H9 (cell line): ENCODE measurements at regions not wholly inside any gene's neighbourhood (a gene's known extent, or its start where the extent isn't known, plus 50 kb on each side); places are given as distances from the start of the nearest gene placed in this dataset.

Source experiments
- DNase-seq: peaks from one replicate; pipeline ENCODE4 v3.0.0-alpha.2; 2017
- H2AFZ ChIP-seq: one replicate; pipeline ENCODE4 v1.6.1; 2013; ENCODE audit warnings: mild to moderate bottlenecking, low read length, control low read depth, moderate library complexity
- H2AK5ac ChIP-seq: 2 replicates; pipeline ENCODE4 v1.6.1; 2013; ENCODE audit warnings: low read length, control low read depth, mixed read lengths; ENCODE audit not compliant: insufficient read length
- H2BK120ac ChIP-seq: one replicate; pipeline ENCODE4 v1.6.1; 2013; ENCODE audit warnings: low read depth, mild to moderate bottlenecking, low read length, control low read depth, inconsistent platforms; ENCODE audit not compliant: poor library complexity, severe bottlenecking
- H2BK12ac ChIP-seq: 2 replicates; pipeline ENCODE4 v1.6.1; 2013; ENCODE audit warnings: low read length, control low read depth, mixed read lengths, low read depth; ENCODE audit not compliant: insufficient read length
- H2BK15ac ChIP-seq: 2 replicates; pipeline ENCODE4 v1.6.1; 2013; ENCODE audit warnings: low read depth, low read length, control low read depth
- H2BK20ac ChIP-seq: one replicate; pipeline ENCODE4 v1.6.1; 2013; ENCODE audit warnings: low read depth, mild to moderate bottlenecking, low read length, control low read depth, inconsistent platforms; ENCODE audit not compliant: poor library complexity, severe bottlenecking
- H2BK5ac ChIP-seq: 2 replicates; pipeline ENCODE4 v1.6.1; 2013; ENCODE audit warnings: low read length, control low read depth, mixed read lengths; ENCODE audit not compliant: insufficient read length
- H3K14ac ChIP-seq: 2 replicates; pipeline ENCODE4 v1.6.1; 2013; ENCODE audit warnings: low read length, control low read depth; ENCODE audit not compliant: insufficient read depth
- H3K18ac ChIP-seq: 2 replicates; pipeline ENCODE4 v1.6.1; 2013; ENCODE audit warnings: low read depth, mild to moderate bottlenecking, mixed read lengths, low read length, control low read depth; ENCODE audit not compliant: insufficient read length
- H3K23ac ChIP-seq: 2 replicates; pipeline ENCODE4 v1.6.1; 2013; ENCODE audit warnings: low read length, control low read depth, mixed read lengths, low read depth; ENCODE audit not compliant: insufficient read length
- H3K23me2 ChIP-seq: 2 replicates; pipeline ENCODE4 v1.6.1; 2013; ENCODE audit warnings: low read depth, mild to moderate bottlenecking, mixed read lengths, low read length, control low read depth; ENCODE audit not compliant: insufficient read length, poor library complexity, severe bottlenecking
- H3K27ac ChIP-seq: 2 replicates; pipeline ENCODE4 v1.5.1; 2013; ENCODE audit warnings: low read length, control low read depth, mixed read lengths, low read depth; ENCODE audit not compliant: insufficient read length
- H3K27me3 ChIP-seq: 2 replicates; pipeline ENCODE4 v1.6.1; 2013; ENCODE audit warnings: low read length, control low read depth, inconsistent platforms; ENCODE audit not compliant: insufficient read depth
- H3K4ac ChIP-seq: 2 replicates; pipeline ENCODE4 v1.6.1; 2013; ENCODE audit warnings: low read depth, mild to moderate bottlenecking, control low read depth, inconsistent platforms, low read length, moderate library complexity
- H3K4me1 ChIP-seq: 2 replicates; pipeline ENCODE4 v1.6.1; 2013; ENCODE audit warnings: low read length, control low read depth, inconsistent platforms; ENCODE audit not compliant: insufficient read depth
- H3K4me2 ChIP-seq: 2 replicates; pipeline ENCODE4 v1.6.1; 2013; ENCODE audit warnings: low read length, control low read depth, mixed read lengths; ENCODE audit not compliant: insufficient read length, insufficient read depth
- H3K56ac ChIP-seq: 2 replicates; pipeline ENCODE4 v1.6.1; 2013; ENCODE audit warnings: low read depth, mild to moderate bottlenecking, mixed read lengths, low read length, control low read depth; ENCODE audit not compliant: insufficient read length
- H3K79me1 ChIP-seq: 2 replicates; pipeline ENCODE4 v1.6.1; 2013; ENCODE audit warnings: low read depth, mild to moderate bottlenecking, moderate library complexity, low read length, control low read depth, inconsistent platforms; ENCODE audit not compliant: insufficient read depth, poor library complexity, severe bottlenecking
- H3K79me2 ChIP-seq: 2 replicates; pipeline ENCODE4 v1.6.1; 2013; ENCODE audit warnings: low read length, control low read depth, inconsistent platforms; ENCODE audit not compliant: insufficient read depth
- H3K9ac ChIP-seq: 2 replicates; pipeline ENCODE4 v1.6.1; 2013; ENCODE audit warnings: low read length, control low read depth, mixed read lengths; ENCODE audit not compliant: insufficient read length; ENCODE audit errors: extremely low read depth
- H3K9me3 ChIP-seq: one replicate; pipeline ENCODE4 v1.6.1; 2013; ENCODE audit warnings: low read depth, low read length, inconsistent platforms; ENCODE audit not compliant: control insufficient read depth
- H3T11ph ChIP-seq: one replicate; pipeline ENCODE4 v1.6.1; 2013; ENCODE audit warnings: mild to moderate bottlenecking, low read length, control low read depth, inconsistent platforms
- H4K20me1 ChIP-seq: one replicate; pipeline ENCODE4 v1.6.1; 2013; ENCODE audit not compliant: control insufficient read depth, insufficient read length, insufficient read depth
- H4K5ac ChIP-seq: 2 replicates; pipeline ENCODE4 v1.6.1; 2013; ENCODE audit warnings: low read depth, mild to moderate bottlenecking, mixed read lengths, low read length, control low read depth; ENCODE audit not compliant: insufficient read length
- H4K8ac ChIP-seq: replicated peaks from 2 replicates; pipeline ENCODE4 v1.6.1; 2013; ENCODE audit warnings: low read length, control low read depth, mixed read lengths, low read depth; ENCODE audit not compliant: insufficient read length
- H4K91ac ChIP-seq: 2 replicates; pipeline ENCODE4 v1.6.1; 2013; ENCODE audit warnings: low read depth, mild to moderate bottlenecking, moderate library complexity, mixed read lengths, low read length, control low read depth; ENCODE audit not compliant: insufficient read length
- H3K27ac Mint-ChIP-seq, 3 experiments: 2 replicates in 2 of 3; 3 replicates in 1 of 3; pipeline ENCODE4 v1.8.0; 2020 to 2021; ENCODE audit warnings: mixed read lengths in 3 of 3, mild to moderate bottlenecking in 1 of 3, moderate library complexity in 1 of 3
- H3K27me3 Mint-ChIP-seq: 2 replicates; pipeline ENCODE4 v1.8.0; 2021; ENCODE audit warnings: low read depth, mild to moderate bottlenecking, moderate library complexity, mixed read lengths
- H3K36me3 Mint-ChIP-seq, 3 experiments: 2 replicates in 2 of 3; 3 replicates in 1 of 3; pipeline ENCODE4 v1.8.0; 2020 to 2021; ENCODE audit warnings: low read depth in 3 of 3, mixed read lengths in 3 of 3; ENCODE audit not compliant: insufficient read depth in 1 of 3
- H3K4me1 Mint-ChIP-seq, 2 experiments: 2 replicates each; pipeline ENCODE4 v1.8.0; 2020; ENCODE audit warnings: mixed read lengths in 2 of 2
- H3K4me3 Mint-ChIP-seq, 2 experiments: 2 replicates in 1 of 2; 3 replicates in 1 of 2; pipeline ENCODE4 v1.8.0; 2020 to 2021; ENCODE audit warnings: mild to moderate bottlenecking in 2 of 2, mixed read lengths in 2 of 2, moderate library complexity in 1 of 2
- H3K9me3 Mint-ChIP-seq, 2 experiments: 2 replicates in 1 of 2; 3 replicates in 1 of 2; pipeline ENCODE4 v1.8.0; 2020; ENCODE audit warnings: mild to moderate bottlenecking in 2 of 2, mixed read lengths in 2 of 2, moderate library complexity in 1 of 2
- WGBS: extraction: QIAGEN DNeasy Blood & Tissue Kit; methylation state at CpG from one replicate; pipeline ENCODE4 v1.1.7; 2013; ENCODE audit warnings: missing lambda C conversion rate, low lambda C conversion rate, mixed read lengths; ENCODE audit not compliant: insufficient read length; ENCODE audit errors: extremely low coverage; 5-methylcytosine and 5-hydroxymethylcytosine counted together
- TF ChIP-seq, protein P1 (sequence below): fragments of 200-600 bp; sonication (generic); conservative IDR thresholded peaks from 3 replicates; pipeline ENCODE4 v1.8.0; 2021; ENCODE audit warnings: antibody characterized with exemption, mild to moderate bottlenecking

- Histone ChIP-seq H3K14ac (no peak overlapping the region), H2BK20ac (no peak overlapping the region), H2AK5ac (no peak overlapping the region), H3K79me2 (no peaks in the 10 kb centered on the region), H4K20me1 (no peaks in the 10 kb centered on the region), H3K4me1 (0 out of 2 replicates have a peak, but pooled peaks cover 3% of the 10 kb centered on the region), H4K91ac (no peak overlapping the region), H3T11ph (no peak overlapping the region), H4K8ac (no peak overlapping the region), H3K56ac (no peak overlapping the region), H3K4me2 (no peak overlapping the region), H2AFZ (no peak overlapping the region), H3K23ac (no peak overlapping the region), H4K5ac (no peak overlapping the region), H2BK15ac (no peak overlapping the region), H3K18ac (no peak overlapping the region), H3K9ac (no peak overlapping the region), H2BK5ac (no peak overlapping the region), H3K27ac (no peak overlapping the region), H3K23me2 (no peaks in the 10 kb centered on the region), H3K4ac (no peak overlapping the region), H2BK120ac (no peak overlapping the region), H3K9me3 (no peaks in the 10 kb centered on the region), H2BK12ac (no peak overlapping the region), H3K79me1 (no peaks in the 10 kb centered on the region), H3K27me3 (no peaks in the 10 kb centered on the region)
- H3K9me3 Mint-ChIP-seq, result peaks cover 3 to 4% of the 10 kb centered on the region in 2 experiments; a peak in 2 of 5 replicates
- H3K4me3 Mint-ChIP-seq, result no peak overlapping the region
- WGBS, result no CpG with 5 or more reads among the region's 4 CpGs
- H3K27me3 Mint-ChIP-seq, result no peaks in the 10 kb centered on the region
- no peak for DNase-seq
- peaks cover 11 to 17% of the 10 kb centered on the region in 2 experiments for H3K4me1 Mint-ChIP-seq
- H3K27ac Mint-ChIP-seq, result no peak overlapping the region
- H3K36me3 Mint-ChIP-seq, result peaks cover 0 to 5% (median 3%) of the 10 kb centered on the region in 3 experiments; a peak in 3 of 7 replicates
- TF ChIP-seq, protein P1, sequence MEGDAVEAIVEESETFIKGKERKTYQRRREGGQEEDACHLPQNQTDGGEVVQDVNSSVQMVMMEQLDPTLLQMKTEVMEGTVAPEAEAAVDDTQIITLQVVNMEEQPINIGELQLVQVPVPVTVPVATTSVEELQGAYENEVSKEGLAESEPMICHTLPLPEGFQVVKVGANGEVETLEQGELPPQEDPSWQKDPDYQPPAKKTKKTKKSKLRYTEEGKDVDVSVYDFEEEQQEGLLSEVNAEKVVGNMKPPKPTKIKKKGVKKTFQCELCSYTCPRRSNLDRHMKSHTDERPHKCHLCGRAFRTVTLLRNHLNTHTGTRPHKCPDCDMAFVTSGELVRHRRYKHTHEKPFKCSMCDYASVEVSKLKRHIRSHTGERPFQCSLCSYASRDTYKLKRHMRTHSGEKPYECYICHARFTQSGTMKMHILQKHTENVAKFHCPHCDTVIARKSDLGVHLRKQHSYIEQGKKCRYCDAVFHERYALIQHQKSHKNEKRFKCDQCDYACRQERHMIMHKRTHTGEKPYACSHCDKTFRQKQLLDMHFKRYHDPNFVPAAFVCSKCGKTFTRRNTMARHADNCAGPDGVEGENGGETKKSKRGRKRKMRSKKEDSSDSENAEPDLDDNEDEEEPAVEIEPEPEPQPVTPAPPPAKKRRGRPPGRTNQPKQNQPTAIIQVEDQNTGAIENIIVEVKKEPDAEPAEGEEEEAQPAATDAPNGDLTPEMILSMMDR, result no peak
Observed at GRCh38 chr7:37538945-37539344, 90.3 kb upstream of the ELMO1 start.
